NCI-H526 (cell line): ENCODE measurements at regions not wholly inside any gene's neighbourhood (a gene's known extent, or its start where the extent isn't known, plus 50 kb on each side); places are given as distances from the start of the nearest gene placed in this dataset.

ENCODE experiments used
- DNase-seq, 2 experiments: peaks; one replicate each; lab custom pipeline; 2025; lab: John Stamatoyannopoulos, UW

- no peak for DNase-seq
These were observed 51.6 kb upstream of the PRDM8 start for GRCh38 chr4:80145739-80146138.

- DNase-seq, result no peak
These were observed 52.4 kb upstream of the PRDM8 start for GRCh38 chr4:80144676-80145470.

GRCh38 chr4:80143307-80143679 lies 54.0 kb upstream of the PRDM8 start:
- no peak for DNase-seq

GRCh38 chr4:80142394-80143306 lies 54.7 kb upstream of the PRDM8 start:
- peak in 1 of 2 experiments; percentile 4 for DNase-seq

GRCh38 chr4:80141543-80141942 lies 55.8 kb upstream of the PRDM8 start:
- no peak for DNase-seq

- DNase-seq, result no peak
These were observed 57.1 kb upstream of the PRDM8 start for GRCh38 chr4:80140194-80140593.

- no peak for DNase-seq
These were observed 57.6 kb upstream of the PRDM8 start for GRCh38 chr4:80139671-80140070.

GRCh38 chr4:80138551-80139538 lies 58.5 kb upstream of the PRDM8 start:
- DNase-seq, result no peak

- no peak for DNase-seq
These were observed 59.7 kb upstream of the PRDM8 start for GRCh38 chr4:80137631-80138030.

GRCh38 chr4:80136270-80136669 lies 61.0 kb upstream of the PRDM8 start:
- DNase-seq, result no peak

- no peak for DNase-seq
These were observed 61.6 kb upstream of the PRDM8 start for GRCh38 chr4:80135702-80136058.

- DNase-seq, result no peak
These were observed 62.1 kb upstream of the ANTXR2 start for GRCh38 chr4:80134936-80135701.

- DNase-seq, result no peak
These were observed 60.3 kb upstream of the ANTXR2 start for GRCh38 chr4:80133240-80133783.

- no peak for DNase-seq
These were observed 56.8 kb upstream of the ANTXR2 start for GRCh38 chr4:80129785-80130184.

GRCh38 chr4:80128941-80129340 lies 55.9 kb upstream of the ANTXR2 start:
- no peak for DNase-seq

- DNase-seq, result no peak
These were observed 54.9 kb upstream of the ANTXR2 start for GRCh38 chr4:80127870-80128419.

GRCh38 chr4:80126435-80126834 lies 53.4 kb upstream of the ANTXR2 start:
- DNase-seq, result no peak

- DNase-seq, result no peak
These were observed 52.5 kb upstream of the ANTXR2 start for GRCh38 chr4:80125252-80126177.
